DMS 273 (cell line): ENCODE measurements at regions not wholly inside any gene's neighbourhood (a gene's known extent, or its start where the extent isn't known, plus 50 kb on each side); places are given as distances from the start of the nearest gene placed in this dataset.
"Not testable (repeated sequence)": the region's sequence is repeated elsewhere in the genome, so short reads cannot be mapped to it uniquely, and the experiment has no call there.

Experiments used
- DNase-seq: peaks from one replicate; lab custom pipeline; 2025; ENCODE audit not compliant: unreplicated experiment; lab: John Stamatoyannopoulos, UW

- DNase-seq = no peak
These were observed 108.2 kb upstream of the ARHGAP42 start for GRCh38 chr11:100578831-100579311.

GRCh38 chr11:100581318-100581717, 105.8 kb upstream of the ARHGAP42 start:
- no peak for DNase-seq

DNA sequence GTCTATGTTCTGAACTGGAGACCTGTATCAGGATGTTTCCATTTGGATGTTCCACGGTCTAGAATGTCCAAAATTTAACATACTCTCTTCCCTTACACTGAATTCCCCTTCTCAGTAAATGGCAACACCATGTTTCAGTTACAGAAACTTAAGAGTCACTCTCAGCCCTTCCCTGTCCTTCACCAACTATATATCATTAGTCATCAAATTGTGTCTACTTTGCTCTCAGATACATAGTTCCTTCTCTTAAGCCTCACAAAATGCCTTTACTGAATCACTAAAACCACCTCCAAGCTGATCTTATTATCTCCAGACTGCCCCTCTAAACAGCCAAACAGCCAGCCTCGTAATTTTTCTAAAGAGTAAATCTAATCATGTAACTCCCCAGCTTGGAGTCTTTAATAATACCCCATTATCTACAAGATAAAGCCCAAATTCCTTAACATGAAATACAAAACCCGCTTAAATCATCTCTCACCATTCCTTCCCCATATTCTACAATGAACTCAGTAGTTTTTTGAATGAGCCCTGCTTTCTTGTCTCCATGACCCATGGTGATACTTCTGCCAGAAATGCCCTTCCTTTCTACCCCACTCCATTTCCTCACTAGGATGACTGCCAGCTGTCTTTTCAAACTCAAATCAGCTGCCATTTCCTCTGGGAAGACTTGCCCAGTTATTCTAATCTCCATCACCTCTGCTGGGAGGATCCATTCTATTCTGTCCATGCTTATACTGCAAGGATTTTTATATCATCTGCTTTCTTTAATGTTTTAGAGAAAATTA, 102.7 kb upstream of the ARHGAP42 start:
- no peak for DNase-seq

DNA sequence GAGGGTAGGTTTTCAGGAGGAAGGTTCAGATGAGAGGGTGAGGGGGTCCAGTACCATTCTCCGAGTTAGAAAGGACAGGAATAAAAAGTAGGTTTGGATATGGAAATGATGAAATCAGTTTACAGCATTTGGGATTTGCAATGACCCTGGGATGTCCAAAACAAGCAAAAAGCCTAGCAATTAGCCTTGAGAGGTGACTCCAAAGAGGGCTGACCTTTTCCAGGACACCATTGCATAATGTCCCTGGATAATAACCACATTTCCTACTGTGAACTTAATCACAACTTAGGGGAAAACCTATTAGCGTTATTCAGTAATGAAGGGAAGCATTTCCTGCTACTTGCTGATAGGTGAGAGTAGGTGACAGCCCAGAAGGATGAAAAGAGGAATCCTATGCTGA, 101.4 kb upstream of the ARHGAP42 start:
- no peak for DNase-seq

GRCh38 chr11:100586361-100587101, 100.6 kb upstream of the ARHGAP42 start:
- no peak for DNase-seq

GRCh38 chr11:100592619-100593260, 94.3 kb upstream of the ARHGAP42 start:
- DNase-seq = peak; percentile 82

DNA sequence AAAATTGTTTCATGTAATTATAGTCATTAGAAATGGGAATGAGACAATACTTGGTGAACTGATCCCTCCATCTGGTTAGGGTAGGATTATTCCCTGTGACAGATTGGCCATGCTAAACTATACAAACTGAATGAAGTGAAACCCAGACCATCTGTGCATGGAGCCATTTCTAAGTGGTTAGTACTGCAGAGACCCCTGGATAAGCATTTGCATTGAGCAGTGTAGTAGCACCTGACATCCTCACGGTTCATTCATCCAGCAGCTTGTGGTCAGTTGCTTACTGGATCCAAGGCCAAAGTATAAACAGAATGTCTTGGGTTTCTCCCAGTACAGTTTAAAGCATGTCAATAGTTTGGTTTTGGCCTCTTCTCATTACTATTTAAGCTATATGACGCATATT, 93.8 kb upstream of the ARHGAP42 start:
- DNase-seq = peak; percentile 94

- no peak for DNase-seq
These were observed 92.8 kb upstream of the ARHGAP42 start for GRCh38 chr11:100594320-100594719.

- DNase-seq = no peak
These were observed 86.1 kb upstream of the ARHGAP42 start for GRCh38 chr11:100600941-100601340.

GRCh38 chr11:100602716-100603115, 84.4 kb upstream of the ARHGAP42 start:
- DNase-seq = no peak

DNA sequence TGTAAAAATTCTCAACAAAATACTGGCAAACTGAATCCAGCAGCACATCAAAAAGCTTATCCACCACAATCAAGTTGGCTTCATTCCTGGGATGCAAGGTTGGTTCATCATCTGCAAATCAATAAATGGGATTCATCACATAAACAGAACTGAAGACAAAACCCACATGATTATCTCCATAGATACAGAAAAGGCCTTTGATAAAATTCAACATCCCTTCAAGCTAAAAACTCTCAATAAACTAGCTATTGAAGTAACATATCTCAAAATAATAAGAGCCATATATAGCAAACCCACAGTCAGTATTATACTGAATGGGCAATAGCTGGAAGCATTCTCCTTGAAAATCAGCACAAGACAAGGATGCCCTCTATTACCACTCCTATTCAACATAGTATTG, 79.3 kb upstream of the ARHGAP42 start:
- not testable (repeated sequence) for DNase-seq

GRCh38 chr11:100612766-100613165, 74.3 kb upstream of the ARHGAP42 start:
- no peak for DNase-seq

DNA sequence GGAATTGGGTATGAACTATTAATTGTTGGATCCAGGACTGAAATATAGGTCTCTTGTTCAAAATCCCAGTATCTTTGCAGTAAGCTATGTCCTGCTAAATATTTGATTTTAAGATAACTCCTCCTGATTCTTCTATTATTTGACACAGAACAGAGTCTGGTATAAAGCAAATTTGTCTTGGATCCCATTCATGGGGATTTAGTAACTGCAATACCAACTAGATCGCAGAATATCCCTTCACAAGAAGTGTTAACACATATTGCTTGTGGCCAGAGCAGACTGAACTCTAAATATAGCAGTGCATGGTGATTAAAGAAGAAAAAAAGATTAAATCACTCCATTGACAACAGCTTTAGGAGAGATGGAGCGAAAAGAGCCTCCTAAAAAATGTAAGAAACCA, 68.2 kb upstream of the ARHGAP42 start:
- DNase-seq = no peak

GRCh38 chr11:100619484-100619883, 67.6 kb upstream of the ARHGAP42 start:
- DNase-seq = no peak

- no peak for DNase-seq
These were observed 64.7 kb upstream of the ARHGAP42 start for GRCh38 chr11:100622404-100622803.

GRCh38 chr11:100624346-100624745, 62.7 kb upstream of the ARHGAP42 start:
- DNase-seq = no peak

DNA sequence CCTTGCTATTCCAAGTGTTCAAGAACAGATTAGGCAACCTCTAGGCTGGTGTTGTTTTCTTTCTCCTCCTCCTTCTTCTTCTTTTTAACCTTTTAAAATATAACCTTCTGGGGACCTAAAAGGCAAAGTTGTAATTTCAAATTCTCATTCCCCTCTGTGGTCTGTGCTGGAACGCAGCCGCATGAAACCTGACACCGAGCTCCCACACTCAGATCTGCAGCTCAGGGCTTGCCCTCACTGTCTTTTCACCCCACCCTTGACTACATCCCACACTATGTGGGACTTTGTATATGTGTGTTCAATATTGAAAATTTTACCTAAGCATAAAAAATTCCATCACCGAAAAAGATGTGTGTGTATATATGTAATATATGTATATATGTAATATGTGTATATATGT, 62.0 kb upstream of the ARHGAP42 start:
- peak; percentile 9 for DNase-seq

DNA sequence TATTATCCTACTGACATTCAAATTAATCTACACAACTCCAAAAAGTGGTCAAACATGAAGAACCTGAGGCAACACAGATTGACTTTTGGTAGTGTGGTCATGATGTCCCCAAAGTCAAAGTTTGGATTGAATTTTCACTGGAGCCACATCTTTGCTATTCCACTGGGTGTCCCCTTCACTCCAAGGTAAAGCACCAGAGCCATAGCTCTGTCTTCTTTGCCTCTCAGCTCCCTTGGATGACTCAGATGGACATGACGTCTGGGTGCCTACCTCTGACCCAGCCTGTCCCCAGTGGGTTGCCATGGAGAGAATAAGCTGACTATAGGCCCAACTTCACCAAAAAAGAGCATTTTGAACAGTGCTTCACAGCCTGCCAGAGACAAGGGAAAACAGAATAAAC, 57.4 kb upstream of the ARHGAP42 start:
- peak; percentile 15 for DNase-seq

DNA sequence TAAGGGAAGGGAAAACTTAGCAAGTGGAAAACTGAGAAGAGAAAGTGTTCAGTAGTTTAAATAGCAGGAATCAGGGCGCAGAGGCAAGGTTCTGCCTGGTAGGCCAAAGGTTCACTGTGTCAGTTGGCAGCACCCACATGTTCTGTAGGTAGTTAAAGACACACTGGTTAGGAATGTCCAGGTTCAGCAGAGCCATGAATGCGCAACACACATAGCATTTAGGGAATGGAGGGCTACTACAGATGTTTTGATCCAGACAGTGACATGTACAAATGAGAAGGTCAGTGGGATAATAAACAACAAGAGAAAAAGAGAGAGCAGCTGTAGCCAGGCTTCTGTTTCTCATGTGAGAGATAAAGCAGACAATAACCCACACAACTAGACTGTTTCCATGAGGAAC, 56.2 kb upstream of the ARHGAP42 start:
- no peak for DNase-seq

DNA sequence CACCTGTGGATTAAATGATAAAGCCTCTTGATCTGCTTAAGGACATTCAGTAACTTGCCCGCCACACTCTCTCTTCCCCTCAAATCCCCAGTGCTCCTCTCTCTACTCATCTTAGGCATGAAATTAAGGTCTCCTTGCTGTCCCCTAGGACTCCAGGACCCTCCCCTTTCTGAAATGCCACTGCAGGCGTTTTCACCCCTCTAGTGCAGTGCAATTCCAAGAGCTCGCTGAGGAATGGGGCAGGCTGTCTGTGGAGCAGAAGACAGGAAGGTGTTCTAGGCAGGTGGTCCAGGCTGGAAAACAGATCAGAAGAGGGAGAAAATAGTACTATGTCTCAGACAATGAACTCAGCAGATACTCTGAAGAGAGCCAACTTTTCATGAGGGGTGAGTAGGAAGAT, 55.8 kb upstream of the ARHGAP42 start:
- peak; percentile 4 for DNase-seq

DNA sequence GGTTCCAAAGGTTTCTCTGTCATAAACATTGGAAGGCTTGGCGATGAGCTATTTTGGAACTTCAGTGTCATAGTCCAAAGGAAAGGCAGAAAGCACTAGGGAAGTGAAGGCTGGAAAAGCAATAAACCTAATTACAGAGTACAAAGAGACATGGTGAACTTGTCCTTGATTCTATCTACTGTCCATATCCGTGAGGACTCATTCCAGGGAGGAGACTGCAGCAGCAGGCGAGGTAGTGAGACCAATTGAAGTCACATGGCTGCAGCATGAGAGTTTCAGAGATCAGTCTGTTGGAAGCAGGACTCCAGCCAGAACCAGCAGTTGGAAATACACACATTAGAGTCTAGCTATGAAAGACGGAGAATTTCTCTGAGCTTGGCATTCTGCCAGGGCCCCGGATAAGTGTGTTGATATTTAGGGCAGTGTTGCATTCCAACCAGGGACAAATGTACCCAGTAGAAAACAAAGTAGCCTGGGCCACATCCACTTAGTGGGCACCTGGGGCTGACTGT, 54.1 kb upstream of the ARHGAP42 start:
- DNase-seq = peak; percentile 84

- peak; percentile 43 for DNase-seq
These were observed 51.9 kb upstream of the ARHGAP42 start for GRCh38 chr11:100635194-100635593.
